ENCODE measurements at regions not wholly inside any gene's neighbourhood (a gene's known extent, or its start where the extent isn't known, plus 50 kb on each side); places are given as distances from the start of the nearest gene placed in this dataset.
"Not testable (repeated sequence)": the region's sequence is repeated elsewhere in the genome, so short reads cannot be mapped to it uniquely, and the experiment has no call there.

DNA sequence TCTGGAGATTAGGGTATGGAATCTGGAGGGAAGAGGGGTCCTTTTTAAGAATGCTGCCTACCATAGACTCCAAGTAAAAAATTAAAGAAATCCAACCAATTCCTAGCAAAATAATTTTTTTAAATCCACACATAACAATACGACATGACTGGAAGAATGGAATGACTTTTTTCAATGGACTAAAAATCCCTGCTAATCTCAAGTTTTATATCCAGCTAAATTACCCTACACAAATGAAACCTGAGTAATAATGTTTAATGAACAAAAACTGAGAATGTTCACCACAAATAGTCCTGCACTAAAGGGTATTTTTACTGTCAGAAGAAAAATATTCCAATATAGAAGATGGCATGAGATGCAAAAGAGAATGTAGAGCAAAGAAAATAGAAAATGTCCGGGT is 220.3 kb upstream of the AGTR1 start:
- no peak for DNase-seq (ENCODE audit: low spot score)

DNA sequence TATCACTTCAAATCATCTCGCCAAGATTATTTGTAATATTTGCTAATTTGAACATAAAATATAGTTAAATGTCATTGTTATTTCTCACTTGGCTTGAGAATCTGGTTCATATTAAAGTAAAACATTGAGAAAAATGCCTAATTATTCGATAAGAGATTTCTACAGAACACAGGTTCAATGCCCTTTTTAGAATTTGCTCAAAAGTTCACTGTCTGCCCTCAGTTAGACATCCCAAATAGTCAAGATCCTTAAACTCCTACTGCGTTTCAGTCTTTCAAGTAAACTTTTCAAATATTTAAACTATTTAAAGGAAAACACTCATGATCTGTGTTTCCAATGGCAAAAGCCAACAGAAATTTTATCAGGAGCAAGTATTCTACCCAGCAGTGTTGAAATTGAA is 204.1 kb upstream of the AGTR1 start:
- no peak for DNase-seq (ENCODE audit: low spot score)

DNA sequence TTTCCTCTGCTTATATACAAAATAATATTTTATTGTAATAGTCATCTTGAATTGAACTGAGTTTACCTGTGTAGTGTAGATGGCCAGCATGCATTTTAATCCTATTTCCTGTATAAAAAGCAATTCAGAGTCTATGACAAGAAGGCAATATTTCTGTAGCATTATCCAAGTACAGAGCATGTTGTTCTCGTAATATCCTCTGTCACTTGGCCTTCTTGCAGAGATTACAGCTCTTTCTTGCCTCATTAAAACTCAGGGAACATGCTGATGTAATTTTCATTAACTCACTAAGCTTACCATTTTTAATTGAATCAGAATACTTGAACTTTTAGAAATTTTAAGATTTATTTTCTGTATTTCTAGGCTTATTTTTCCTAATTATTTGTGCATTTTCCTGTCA is 203.3 kb upstream of the AGTR1 start:
- no peak for DNase-seq (ENCODE audit: low spot score)

DNA sequence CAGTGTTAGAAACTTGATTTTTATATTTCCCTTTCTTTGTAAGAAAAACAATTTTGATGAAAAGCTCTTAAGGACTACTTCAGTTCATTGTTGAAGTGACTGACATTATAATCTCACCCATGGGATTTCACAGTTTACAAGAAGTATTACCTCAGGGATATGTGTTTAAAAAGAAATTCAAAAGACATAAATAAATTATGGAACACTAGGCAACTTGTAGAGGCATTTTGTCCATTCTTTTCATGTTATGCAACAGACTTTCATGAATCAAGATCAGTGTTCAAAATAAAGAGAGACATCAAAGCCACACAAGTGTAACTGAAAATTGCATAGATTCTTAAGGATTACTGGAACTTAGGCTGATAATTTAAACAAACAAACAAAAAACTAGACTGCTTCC is 196.8 kb upstream of the AGTR1 start:
- DNase-seq (ENCODE audit: low spot score) = no peak

DNA sequence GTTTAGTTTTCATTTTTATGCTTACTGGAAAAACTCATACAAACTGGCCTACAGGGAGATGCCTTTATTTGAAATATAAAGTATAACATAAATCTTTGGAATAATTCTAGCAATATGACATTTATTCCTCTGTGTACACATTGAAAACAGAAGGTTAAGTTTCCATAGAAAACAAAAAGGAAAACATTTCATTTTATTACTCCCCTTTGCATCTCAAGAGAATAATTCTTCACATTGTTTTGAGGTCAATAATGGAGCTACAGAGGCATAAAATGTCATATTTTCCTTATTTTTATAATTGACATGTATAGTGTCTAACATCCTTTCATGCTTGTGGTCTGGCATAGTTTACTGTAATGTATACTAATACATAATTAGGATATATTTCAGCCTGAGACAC is 187.6 kb upstream of the AGTR1 start:
- DNase-seq (ENCODE audit: low spot score) = no peak

DNA sequence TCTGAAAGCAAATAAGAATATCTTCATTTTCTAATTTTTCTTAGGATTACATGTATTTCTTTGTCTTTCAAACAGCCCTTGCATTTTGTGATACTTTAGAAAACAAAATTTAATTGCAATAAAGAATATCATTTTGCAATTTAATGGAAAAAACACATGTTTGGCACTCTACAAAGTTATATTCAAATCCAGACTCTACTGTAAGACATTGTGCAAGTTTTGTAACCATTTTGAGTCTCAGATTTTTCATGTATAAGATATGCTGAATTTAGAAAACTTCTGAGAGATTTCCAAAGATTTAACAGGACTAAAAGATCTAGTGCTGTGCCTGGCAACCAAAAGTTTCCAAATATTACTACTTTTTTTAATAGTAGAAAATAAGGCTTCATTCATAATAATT is 187.1 kb upstream of the AGTR1 start:
- DNase-seq (ENCODE audit: low spot score) = no peak

DNA sequence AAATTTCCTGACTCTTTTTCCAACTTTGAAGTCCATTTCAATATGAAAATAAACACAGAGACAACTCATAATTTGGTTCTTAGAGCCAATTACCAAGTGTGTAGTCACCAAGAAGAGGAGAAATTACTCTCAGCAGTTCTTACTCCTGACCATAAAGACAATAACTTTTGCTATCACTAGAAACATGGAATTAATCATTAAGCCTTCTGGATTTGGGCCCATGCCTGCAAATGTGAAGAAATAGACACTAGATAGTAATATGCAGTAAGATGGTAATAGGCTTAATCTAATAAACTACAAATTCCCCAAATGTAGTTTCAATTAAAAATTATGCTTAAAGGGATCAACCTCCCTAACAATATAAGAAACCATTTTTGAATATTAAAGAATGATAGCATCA is 185.1 kb upstream of the AGTR1 start:
- DNase-seq (ENCODE audit: low spot score) = no peak

DNA sequence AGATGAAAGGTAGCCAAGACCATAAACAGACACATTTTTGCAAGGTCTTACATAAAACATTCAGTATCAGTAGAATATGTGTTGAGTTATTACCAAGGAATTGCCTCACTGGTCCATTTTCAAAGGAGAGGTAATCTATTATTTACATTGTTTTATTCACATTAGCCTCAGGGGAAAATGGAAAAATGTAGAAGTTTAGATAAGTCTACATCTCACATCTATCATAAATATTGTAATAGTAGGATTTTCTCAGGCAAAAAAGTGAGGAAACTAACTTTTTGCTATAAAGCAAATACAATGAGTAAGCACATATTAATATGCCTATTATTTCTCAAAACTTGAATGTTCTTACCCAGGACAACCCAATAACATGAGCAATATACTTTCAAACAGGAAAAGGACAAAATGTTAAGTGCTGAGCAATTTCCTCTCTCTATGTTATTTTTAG is 184.6 kb upstream of the AGTR1 start:
- DNase-seq (ENCODE audit: low spot score) = no peak

DNA sequence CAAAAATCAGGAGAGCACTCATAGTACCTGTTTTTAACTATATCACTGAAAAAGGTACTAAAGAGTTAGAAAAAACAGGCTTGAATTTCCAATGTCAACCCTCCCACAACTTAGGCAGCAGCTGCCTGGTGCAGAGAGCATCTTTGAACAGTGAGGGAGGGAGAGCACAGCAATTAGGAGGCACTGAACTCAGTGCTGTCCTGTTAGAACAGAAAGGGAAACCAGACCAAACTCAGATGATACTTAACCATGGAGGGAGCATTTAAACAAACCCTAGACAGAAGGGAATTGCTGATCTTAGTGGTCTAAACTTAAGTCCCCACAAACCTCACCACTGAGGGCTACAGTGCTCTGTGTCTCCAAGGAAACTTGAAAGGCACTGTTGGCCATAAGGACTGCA is 179.2 kb upstream of the AGTR1 start:
- DNase-seq (ENCODE audit: low spot score) = no peak

DNA sequence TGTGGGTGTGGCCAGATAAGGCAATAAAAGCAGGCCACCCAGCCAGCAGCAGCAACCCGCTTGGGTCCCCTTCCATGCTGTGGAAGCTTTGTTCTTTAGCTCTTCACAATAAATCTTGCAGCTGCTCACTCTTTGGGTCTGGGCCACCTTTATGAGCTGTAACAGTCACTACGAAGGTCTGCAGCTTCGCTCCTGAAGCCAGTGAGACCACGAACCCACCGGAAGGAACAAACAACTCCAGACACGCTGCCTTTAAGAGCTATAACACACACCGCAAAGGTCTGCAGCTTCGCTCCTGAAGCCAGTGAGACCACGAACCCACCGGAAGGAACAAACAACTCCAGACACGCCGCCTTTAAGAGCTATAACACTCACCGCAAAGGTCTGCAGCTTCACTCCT is 172.1 kb upstream of the AGTR1 start:
- not testable (repeated sequence) for DNase-seq (ENCODE audit: low spot score)

DNA sequence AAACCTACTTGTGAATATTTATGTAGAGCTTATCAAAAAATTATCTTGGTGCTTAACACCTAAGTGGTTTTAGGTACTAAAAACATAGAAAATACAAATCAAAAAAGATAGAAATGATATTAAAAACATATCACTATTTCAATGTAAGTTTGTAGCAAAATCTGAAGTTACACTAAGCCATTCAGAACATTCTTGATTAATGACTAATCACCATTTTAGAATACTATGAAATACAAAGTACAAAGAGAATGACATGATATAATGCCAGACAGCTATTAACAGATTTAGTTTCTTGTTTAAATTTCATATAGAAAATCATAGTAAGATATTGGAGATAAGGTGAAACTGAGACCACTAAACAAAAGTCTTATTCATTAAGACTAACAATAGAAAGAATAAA is 169.7 kb upstream of the AGTR1 start:
- no peak for DNase-seq (ENCODE audit: low spot score)

DNA sequence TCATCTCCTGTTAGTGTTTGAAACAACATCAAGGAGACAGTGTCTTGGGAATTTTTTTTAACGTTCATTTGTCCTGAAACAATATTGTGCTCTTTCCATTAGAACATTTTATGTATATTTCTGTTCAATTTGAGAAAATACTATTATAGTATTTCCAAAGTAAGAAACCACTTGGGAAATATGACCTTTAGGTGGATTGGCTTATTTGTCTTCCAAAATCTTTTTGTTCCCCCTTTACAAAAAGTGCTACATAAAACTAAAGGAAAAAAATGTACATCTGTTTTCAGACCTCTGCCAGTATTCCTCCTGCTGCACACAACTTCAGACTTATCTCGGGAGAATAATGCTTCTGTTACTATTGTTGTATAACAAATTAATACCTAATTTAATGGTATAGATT is 165.9 kb upstream of the AGTR1 start:
- no peak for DNase-seq (ENCODE audit: low spot score)

DNA sequence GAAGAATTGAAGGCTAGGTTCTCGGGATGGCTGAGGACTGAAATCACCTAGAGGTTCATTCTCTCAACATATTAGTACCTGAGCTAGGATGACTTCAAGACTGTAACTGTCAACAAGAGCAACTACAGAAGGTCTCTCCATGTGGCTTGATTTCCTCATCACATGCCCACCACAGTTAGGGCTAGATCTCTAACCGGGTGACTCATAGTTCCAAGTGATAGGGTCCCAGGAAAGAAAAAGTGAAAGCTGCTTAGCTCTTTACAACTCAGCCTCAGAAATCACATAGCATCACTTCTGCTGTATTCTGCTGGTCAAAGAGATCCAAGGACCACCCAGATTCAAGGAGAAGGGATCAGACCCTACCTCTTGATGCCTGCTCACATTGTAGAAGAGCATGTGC is 165.4 kb upstream of the AGTR1 start:
- no peak for DNase-seq (ENCODE audit: low spot score)

DNA sequence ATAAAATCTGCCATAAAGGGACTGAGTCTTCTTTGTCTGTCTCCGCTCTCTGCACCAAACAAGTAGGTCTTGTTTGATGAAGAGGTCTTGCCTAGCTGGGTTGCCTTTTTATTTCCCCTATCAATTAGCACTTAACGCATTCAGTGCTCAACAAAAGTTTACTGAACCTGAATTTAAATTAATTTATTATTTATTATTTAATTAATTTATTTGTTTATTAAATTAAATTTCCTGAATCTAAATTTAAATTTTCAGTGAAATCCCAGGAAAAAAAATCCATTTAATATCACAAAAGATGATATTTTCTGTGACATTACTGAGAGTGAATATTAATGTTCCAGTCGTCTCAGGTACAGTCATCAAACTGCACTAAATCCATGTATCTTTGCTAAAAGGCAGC is 164.9 kb upstream of the AGTR1 start:
- DNase-seq (ENCODE audit: low spot score) = no peak

DNA sequence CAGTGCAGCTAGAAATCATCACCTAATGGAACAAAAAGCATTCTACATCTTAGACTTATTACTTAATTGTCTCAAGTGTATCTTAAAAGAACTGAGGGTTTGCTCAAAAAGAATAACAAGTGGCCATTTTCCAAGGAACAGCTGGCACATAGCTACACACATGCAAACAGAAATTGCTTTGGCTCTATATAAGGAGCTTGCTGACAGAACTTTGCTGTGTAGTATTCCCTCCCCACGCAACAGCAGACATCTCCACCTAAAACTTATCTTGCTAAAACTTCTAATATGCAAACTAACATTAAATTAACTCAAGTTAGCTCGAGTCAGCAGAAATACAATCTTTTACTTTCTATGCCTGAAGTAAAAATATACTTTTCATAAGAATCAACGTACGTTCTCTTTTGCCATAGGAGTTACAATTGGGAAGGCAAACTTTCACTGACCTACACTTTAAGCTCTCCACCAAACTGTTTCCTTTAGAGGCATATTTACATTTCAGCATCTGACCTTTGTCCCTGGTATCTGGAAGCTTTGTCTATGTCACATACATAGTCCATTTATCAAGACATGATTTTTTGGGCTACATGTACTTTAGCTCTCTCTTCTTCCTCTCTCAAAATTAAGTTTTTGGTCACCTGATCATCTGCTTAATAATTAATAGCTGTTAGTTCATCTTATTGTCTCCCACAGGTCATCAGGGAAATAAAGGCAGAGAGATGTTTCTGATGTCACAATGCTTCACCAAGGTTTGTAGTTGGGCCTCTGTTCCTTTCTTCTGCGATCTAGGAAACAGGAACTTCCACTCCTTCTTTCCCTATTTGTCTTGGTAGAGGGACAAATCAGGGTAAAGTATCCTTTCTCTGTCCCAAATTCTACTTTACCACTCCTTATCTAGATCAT is 163.4 kb upstream of the AGTR1 start:
- no peak for DNase-seq (ENCODE audit: low spot score)

DNA sequence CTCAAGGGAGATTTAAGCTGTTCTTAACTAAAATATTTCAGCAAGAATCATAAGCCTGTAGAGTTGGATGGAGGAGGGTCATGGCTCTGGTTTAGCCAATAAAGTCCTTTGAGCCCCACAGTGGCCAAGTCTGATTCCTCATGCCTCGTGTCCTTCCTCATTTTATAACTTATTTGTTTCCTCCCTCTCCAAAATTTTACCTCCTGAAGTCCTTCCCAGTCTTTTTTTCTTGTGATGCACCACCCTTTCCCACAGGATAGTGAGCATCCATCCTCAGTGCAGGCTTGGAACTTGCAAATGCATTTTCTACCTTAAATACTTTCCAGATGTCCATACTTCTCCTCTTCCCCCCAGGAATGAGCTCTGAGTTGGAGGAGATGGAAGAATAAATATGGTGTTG is 162.7 kb upstream of the AGTR1 start:
- DNase-seq (ENCODE audit: low spot score) = no peak

DNA sequence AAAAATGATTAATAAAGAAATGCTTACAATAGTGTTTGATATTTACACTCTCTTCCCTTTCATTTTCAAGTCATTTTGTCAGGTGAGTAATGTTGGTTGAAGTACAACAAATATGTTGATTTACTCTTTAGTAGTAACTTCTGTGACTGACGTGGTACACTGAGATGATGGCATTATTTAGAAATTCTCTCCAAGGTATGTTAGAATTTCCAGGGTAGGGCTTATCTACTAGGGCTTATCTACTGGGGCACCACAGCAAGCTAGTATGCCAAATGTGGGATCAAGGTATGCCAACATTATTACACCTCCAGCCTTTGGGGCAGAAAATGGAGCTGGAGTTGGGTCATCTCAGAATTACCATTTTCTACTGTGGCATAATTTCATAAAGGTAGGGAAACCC is 157.4 kb upstream of the AGTR1 start:
- no peak for DNase-seq (ENCODE audit: low spot score)

DNA sequence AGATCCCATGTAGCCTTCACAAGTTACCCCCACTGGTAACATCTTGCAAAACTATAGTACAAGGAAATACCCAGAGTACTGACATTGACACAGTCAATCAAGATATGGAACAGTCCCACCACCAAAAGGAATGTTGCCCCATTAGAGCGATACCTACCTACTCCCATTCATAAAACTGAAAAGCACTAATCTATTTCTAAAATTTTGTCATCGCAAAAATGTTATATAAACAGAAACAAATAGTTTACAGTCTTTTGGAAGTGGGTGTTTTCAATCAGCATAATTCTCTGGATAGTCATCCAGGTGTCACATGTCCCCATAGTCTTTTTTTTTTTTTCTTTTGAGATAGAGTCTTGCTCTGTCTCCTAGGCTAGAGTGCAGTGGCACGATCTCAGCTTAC is 156.9 kb upstream of the AGTR1 start:
- DNase-seq (ENCODE audit: low spot score) = no peak

DNA sequence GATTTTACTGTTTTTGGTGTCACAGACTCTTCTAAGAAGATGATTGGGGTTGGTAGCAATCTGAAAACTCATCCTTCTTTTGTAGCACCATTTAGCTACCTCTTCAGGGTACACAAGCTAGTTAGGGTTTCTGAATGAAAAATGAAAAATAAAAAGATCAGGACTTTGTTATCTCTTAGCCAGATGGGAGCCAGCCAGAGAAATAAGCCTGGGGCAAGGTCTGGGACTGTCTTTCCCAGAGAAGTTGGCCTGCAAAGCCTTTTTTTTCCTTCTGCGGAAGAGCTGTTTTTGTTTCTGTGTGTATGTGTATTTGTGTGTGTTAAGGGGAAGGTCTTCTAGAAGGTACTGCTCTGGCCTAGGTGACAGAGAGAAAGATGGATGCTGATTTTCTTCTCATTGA is 150.7 kb upstream of the AGTR1 start:
- DNase-seq (ENCODE audit: low spot score) = no peak

DNA sequence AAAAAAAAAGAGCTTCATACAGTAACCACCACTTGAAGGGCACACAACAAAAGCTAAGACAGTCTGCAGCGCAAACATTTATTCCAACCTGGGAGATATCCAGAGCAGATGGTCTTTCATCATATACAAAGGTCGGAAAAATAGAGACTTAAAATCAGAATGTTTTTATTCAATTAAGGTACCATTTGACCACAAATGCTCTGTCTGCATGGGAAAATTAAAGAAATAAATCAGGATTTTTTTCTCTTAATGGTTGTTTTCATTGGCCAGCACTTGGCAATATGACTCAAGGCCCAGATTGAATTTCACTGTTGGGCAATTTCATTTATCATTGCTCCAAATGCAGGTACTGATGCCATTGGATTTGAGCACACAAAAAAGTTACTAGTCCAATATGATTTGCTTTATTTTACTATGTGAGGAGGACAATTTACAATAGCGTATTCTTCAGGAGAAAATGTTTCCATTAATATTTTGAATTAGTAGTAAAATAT is 145.9 kb upstream of the AGTR1 start:
- no peak for DNase-seq (ENCODE audit: low spot score)

DNA sequence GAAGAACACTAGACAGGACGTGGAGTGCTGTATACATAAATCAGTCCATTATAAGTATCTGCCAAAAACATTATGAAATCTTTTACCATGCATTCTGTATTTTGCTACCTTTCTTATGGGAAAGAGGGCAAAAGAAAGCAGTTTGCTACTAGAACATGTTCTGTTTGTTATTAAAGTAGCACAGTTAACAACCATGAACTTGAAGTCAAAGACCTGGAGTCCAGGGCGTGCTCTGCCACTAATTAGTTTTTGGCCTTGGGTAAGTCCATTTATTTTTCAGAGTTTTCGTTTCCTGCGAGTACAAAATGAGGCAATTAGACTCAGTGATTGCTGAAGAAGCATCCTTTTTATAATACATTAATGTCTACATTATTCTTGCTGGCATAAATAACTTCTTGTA is 143.3 kb upstream of the AGTR1 start:
- no peak for DNase-seq (ENCODE audit: low spot score)

DNA sequence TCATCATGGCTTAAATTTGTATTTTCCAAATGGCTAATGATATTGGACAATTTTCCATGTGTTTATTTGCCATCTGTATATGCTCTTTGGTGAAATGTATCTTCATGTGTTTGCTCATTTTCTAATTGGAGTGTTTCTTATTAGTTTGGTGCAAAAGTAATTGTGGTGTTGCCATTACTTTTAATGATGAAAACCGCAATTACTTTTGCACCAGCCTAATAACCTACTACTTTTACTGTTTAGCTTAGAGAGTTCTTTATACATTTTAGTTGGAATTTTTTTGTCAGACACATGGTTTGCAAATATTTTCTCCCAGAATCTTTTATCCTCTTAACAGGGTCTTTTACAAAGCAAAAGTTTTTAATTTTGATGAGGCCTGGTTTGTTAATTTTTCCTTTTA is 141.0 kb upstream of the AGTR1 start:
- DNase-seq (ENCODE audit: low spot score) = no peak

DNA sequence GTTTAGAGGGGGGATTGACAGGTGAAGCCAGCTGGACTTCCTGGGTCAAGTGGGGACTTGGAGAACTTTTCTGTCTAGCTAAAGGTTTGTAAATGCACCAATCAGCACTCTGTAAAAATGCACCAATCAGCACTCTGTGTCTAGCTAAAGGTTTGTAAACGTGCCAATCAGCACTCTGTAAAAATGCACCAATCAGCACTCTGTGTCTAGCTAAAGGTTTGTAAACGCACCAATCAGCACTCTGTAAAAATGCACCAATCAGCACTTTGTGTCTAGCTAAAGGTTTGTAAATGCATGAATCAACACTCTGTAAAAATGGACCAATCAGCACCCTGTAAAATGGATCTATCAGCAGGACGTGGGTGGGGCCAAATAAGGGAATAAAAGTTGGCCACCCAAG is 120.1 kb upstream of the AGTR1 start:
- DNase-seq (ENCODE audit: low spot score) = not testable (repeated sequence)

DNA sequence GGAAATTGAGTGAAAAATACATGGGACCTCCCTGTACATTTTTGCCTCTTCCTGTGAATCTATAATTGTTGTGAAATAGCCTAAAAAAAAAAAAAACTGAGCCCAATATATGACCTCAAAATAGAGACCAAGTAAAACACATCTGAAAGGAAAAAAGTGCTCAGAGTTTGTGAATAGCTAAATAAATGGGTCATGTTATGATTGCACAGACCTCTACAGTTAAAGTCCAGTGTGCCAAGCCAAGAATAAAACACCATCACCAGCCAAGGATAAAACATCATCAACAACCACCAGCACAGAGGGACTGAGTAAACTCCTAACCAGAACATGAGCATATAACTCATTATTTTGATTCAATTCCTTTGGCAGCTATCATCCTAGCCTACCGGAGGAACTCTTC is 115.6 kb upstream of the AGTR1 start:
- DNase-seq (ENCODE audit: low spot score) = no peak

All from A172 (cell line).